ENCODE measurements at regions not wholly inside any gene's neighbourhood (a gene's known extent, or its start where the extent isn't known, plus 50 kb on each side); places are given as distances from the start of the nearest gene placed in this dataset.

- TF ChIP-seq CTCF (IDR thresholded peaks at IDR 0.05) (no peak), POLR2A (IDR thresholded peaks at IDR 0.05) (no peak)
Observed at GRCh38 chr18:41410006-41410405, 545.0 kb upstream of the PIK3C3 start.
